Endothelial cell of umbilical vein (primary cell): ENCODE measurements at regions not wholly inside any gene's neighbourhood (a gene's known extent, or its start where the extent isn't known, plus 50 kb on each side); places are given as distances from the start of the nearest gene placed in this dataset.

Experiments
- CTCF ChIP-seq, 2 donors: IDR thresholded peaks; 1 replicate in 1 of 2; 2 replicates in 1 of 2; pipeline ENCODE4 v1.5.1; 2011; ENCODE audit warnings: low read length in 2 of 2, mild to moderate bottlenecking in 2 of 2, moderate library complexity in 2 of 2, control low read depth in 1 of 2, inconsistent platforms in 1 of 2, low read depth in 1 of 2; ENCODE audit not compliant: insufficient read depth in 1 of 2; ENCODE audit errors: extremely low read depth in 1 of 2
- POLR2A ChIP-seq: IDR thresholded peaks from 2 replicates; pipeline ENCODE4 v1.6.1; 2012; ENCODE audit warnings: low read depth, mild to moderate bottlenecking, control low read depth, low read length

GRCh38 chr22:49377306-49377705 lies 450.4 kb downstream of the BRD1 start:
- TF ChIP-seq CTCF (IDR thresholded peaks at IDR 0.05; ENCODE audit: extremely low read depth in 1 of 2, insufficient read depth in 1 of 2, low read depth in 1 of 2, low read length in 2 of 2) (no peak), POLR2A (no peak)
